ENCODE measurements at regions not wholly inside any gene's neighbourhood (a gene's known extent, or its start where the extent isn't known, plus 50 kb on each side); places are given as distances from the start of the nearest gene placed in this dataset.
"Not testable (repeated sequence)": the region's sequence is repeated elsewhere in the genome, so short reads cannot be mapped to it uniquely, and the experiment has no call there.

GRCh38 chr11:90699791-90700400 is 477.0 kb upstream of the CHORDC1 start:
- Histone ChIP-seq H3K36me3 (ENCODE audit: control insufficient read depth, insufficient read depth, low read length) (no peaks in the 10 kb centered on the region), H2AK5ac (ENCODE audit: low read length) (no peak overlapping the region), H2BK5ac (ENCODE audit: low read length) (no peak overlapping the region), H3K56ac (ENCODE audit: low read length) (no peak overlapping the region), H2BK15ac (replicated peaks; ENCODE audit: low read depth) (no peak overlapping the region), H3K79me1 (ENCODE audit: low read length) (no peaks in the 10 kb centered on the region), H4K8ac (ENCODE audit: low read depth, low read length) (no peak overlapping the region), H3K4me2 (ENCODE audit: low read length) (no peak overlapping the region), H2BK120ac (ENCODE audit: low read depth, low read length) (no peak overlapping the region), H3K9ac (ENCODE audit: low read length) (no peak overlapping the region), H3K23ac (ENCODE audit: low read length) (no peak overlapping the region), H3K4ac (ENCODE audit: low read depth, low read length) (no peak overlapping the region), H3K4me3 (ENCODE audit: low read length) (no peak overlapping the region), H4K5ac (ENCODE audit: low read length) (no peak overlapping the region), H3K18ac (ENCODE audit: low read length) (no peak overlapping the region), H3K27ac (ENCODE audit: low read depth, low read length) (no peak overlapping the region), H3K4me1 (ENCODE audit: control insufficient read depth, low read depth, low read length) (peaks cover 7% of the 10 kb centered on the region), H3K27me3 (ENCODE audit: insufficient read depth, low read length, poor library complexity) (no peaks in the 10 kb centered on the region), H3K79me2 (ENCODE audit: control insufficient read depth, insufficient read depth, low read length) (no peaks in the 10 kb centered on the region)
- no CpG with 5 or more reads among the region's 2 CpGs for WGBS (ENCODE audit: extremely low coverage, insufficient coverage, low lambda C conversion rate)
- no peak for DNase-seq

- peak; percentile 68 for DNase-seq
- no peak overlapping the region for H3K4ac ChIP-seq (ENCODE audit: low read depth, low read length)
- no peak overlapping the region for H3K23ac ChIP-seq (ENCODE audit: low read length)
- no peak overlapping the region for H3K4me3 ChIP-seq (ENCODE audit: low read length)
- no peak overlapping the region for H4K5ac ChIP-seq (ENCODE audit: low read length)
- no peak overlapping the region for H3K56ac ChIP-seq (ENCODE audit: low read length)
- H3K79me1 ChIP-seq (ENCODE audit: low read length), result no peaks in the 10 kb centered on the region
- H3K18ac ChIP-seq (ENCODE audit: low read length), result no peak overlapping the region
- no peak overlapping the region for H3K27ac ChIP-seq (ENCODE audit: low read depth, low read length)
- H3K4me1 ChIP-seq (ENCODE audit: control insufficient read depth, low read depth, low read length), result peaks cover 7% of the 10 kb centered on the region
- H2BK120ac ChIP-seq (ENCODE audit: low read depth, low read length), result no peak overlapping the region
- no peak overlapping the region for H3K9ac ChIP-seq (ENCODE audit: low read length)
- H3K4me2 ChIP-seq (ENCODE audit: low read length), result no peak overlapping the region
- H4K8ac ChIP-seq (ENCODE audit: low read depth, low read length), result no peak overlapping the region
- H2BK5ac ChIP-seq (ENCODE audit: low read length), result no peak overlapping the region
- H2BK15ac ChIP-seq (replicated peaks; ENCODE audit: low read depth), result no peak overlapping the region
- H3K79me2 ChIP-seq (ENCODE audit: control insufficient read depth, insufficient read depth, low read length), result no peaks in the 10 kb centered on the region
- no peak overlapping the region for H2AK5ac ChIP-seq (ENCODE audit: low read length)
- no peaks in the 10 kb centered on the region for H3K27me3 ChIP-seq (ENCODE audit: insufficient read depth, low read length, poor library complexity)
- no peaks in the 10 kb centered on the region for H3K36me3 ChIP-seq (ENCODE audit: control insufficient read depth, insufficient read depth, low read length)
These were observed 475.4 kb upstream of the CHORDC1 start for GRCh38 chr11:90698238-90698637.

DNA sequence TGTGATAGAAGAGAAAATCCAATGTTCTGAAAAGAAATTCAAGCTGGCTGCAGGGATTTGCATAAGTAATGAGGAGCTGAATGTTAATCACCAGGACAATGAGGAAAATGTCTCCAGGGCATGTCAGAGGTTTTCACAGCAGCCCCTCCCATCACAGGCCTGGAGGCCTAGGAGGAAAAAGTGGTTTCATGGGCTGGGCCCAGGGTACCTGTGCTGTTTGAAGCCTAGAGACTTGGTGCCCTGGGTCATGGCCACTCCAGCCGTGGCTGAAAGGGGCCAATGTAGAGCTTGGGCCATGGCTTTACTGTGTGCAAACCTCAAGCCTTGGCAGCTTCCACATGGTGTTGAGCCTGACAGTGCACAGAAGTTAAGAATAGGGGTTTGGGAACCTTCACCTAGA is 452.6 kb upstream of the CHORDC1 start:
- not testable (repeated sequence) for H4K5ac ChIP-seq (ENCODE audit: low read length); H3K4ac ChIP-seq (ENCODE audit: low read depth, low read length); H4K8ac ChIP-seq (ENCODE audit: low read depth, low read length); DNase-seq; H3K56ac ChIP-seq (ENCODE audit: low read length); H3K18ac ChIP-seq (ENCODE audit: low read length); H3K79me1 ChIP-seq (ENCODE audit: low read length); H3K23ac ChIP-seq (ENCODE audit: low read length); H2BK15ac ChIP-seq (replicated peaks; ENCODE audit: low read depth); H3K4me2 ChIP-seq (ENCODE audit: low read length); H3K27ac ChIP-seq (ENCODE audit: low read depth, low read length); H2BK5ac ChIP-seq (ENCODE audit: low read length); H3K4me3 ChIP-seq (ENCODE audit: low read length); H3K36me3 ChIP-seq (ENCODE audit: control insufficient read depth, insufficient read depth, low read length); H2AK5ac ChIP-seq (ENCODE audit: low read length); H3K4me1 ChIP-seq (ENCODE audit: control insufficient read depth, low read depth, low read length); H3K27me3 ChIP-seq (ENCODE audit: insufficient read depth, low read length, poor library complexity); H3K9ac ChIP-seq (ENCODE audit: low read length); H2BK120ac ChIP-seq (ENCODE audit: low read depth, low read length); H3K79me2 ChIP-seq (ENCODE audit: control insufficient read depth, insufficient read depth, low read length)
- no CpG with 5 or more reads among the region's 1 CpG for WGBS (ENCODE audit: extremely low coverage, insufficient coverage, low lambda C conversion rate)

DNA sequence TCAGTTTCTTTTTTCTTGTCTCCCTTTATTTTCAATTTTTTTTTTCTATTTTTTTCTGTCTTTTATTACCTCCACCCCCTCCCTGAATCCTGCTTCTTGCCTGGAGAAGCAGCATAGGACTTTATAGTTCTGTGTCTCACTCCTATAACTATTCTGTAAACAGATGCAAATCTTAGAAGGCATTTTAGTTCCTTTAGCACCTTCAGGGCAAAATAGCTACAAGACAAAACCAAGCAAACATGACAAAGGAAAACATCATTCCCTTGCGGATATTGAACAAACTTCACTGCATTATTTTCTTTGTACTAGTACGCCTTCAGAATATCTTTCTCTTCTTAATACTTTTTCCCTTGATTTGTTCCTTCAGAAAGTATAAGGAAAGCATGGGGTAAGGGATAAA is 446.2 kb upstream of the CHORDC1 start:
- H3K4me3 ChIP-seq (ENCODE audit: low read length), result no peak overlapping the region
- WGBS (ENCODE audit: extremely low coverage, insufficient coverage, low lambda C conversion rate), result no CpG with 5 or more reads among the region's 2 CpGs
- H3K4me2 ChIP-seq (ENCODE audit: low read length), result no peak overlapping the region

GRCh38 chr11:90668502-90668901 is 445.7 kb upstream of the CHORDC1 start:
- Histone ChIP-seq H3K27ac (ENCODE audit: low read depth, low read length) (no peak overlapping the region), H3K79me1 (ENCODE audit: low read length) (no peaks in the 10 kb centered on the region), H3K27me3 (ENCODE audit: insufficient read depth, low read length, poor library complexity) (no peaks in the 10 kb centered on the region), H2BK120ac (ENCODE audit: low read depth, low read length) (no peak overlapping the region), H3K9ac (ENCODE audit: low read length) (no peak overlapping the region), H3K4me2 (ENCODE audit: low read length) (no peak overlapping the region), H3K4me3 (ENCODE audit: low read length) (no peak overlapping the region), H3K56ac (ENCODE audit: low read length) (no peak overlapping the region), H2BK5ac (ENCODE audit: low read length) (no peak overlapping the region), H3K36me3 (ENCODE audit: control insufficient read depth, insufficient read depth, low read length) (no peaks in the 10 kb centered on the region), H2AK5ac (ENCODE audit: low read length) (no peak overlapping the region), H3K18ac (ENCODE audit: low read length) (no peak overlapping the region), H3K23ac (ENCODE audit: low read length) (no peak overlapping the region), H2BK15ac (replicated peaks; ENCODE audit: low read depth) (no peak overlapping the region), H4K5ac (ENCODE audit: low read length) (no peak overlapping the region), H3K79me2 (ENCODE audit: control insufficient read depth, insufficient read depth, low read length) (no peaks in the 10 kb centered on the region), H3K4me1 (ENCODE audit: control insufficient read depth, low read depth, low read length) (no peaks in the 10 kb centered on the region), H4K8ac (ENCODE audit: low read depth, low read length) (no peak overlapping the region), H3K4ac (ENCODE audit: low read depth, low read length) (no peak overlapping the region)
- no peak for DNase-seq

More for the DNA sequence above, 446.2 kb upstream of the CHORDC1 start:
- Histone ChIP-seq H2BK5ac (ENCODE audit: low read length) (no peak overlapping the region), H3K9ac (ENCODE audit: low read length) (no peak overlapping the region), H3K56ac (ENCODE audit: low read length) (no peak overlapping the region), H3K4ac (ENCODE audit: low read depth, low read length) (no peak overlapping the region), H2AK5ac (ENCODE audit: low read length) (no peak overlapping the region), H2BK15ac (replicated peaks; ENCODE audit: low read depth) (no peak overlapping the region), H3K23ac (ENCODE audit: low read length) (no peak overlapping the region), H4K8ac (ENCODE audit: low read depth, low read length) (no peak overlapping the region), H3K4me1 (ENCODE audit: control insufficient read depth, low read depth, low read length) (no peaks in the 10 kb centered on the region), H3K18ac (ENCODE audit: low read length) (no peak overlapping the region), H3K79me2 (ENCODE audit: control insufficient read depth, insufficient read depth, low read length) (no peaks in the 10 kb centered on the region), H3K79me1 (ENCODE audit: low read length) (no peaks in the 10 kb centered on the region), H4K5ac (ENCODE audit: low read length) (no peak overlapping the region), H3K27me3 (ENCODE audit: insufficient read depth, low read length, poor library complexity) (no peaks in the 10 kb centered on the region), H2BK120ac (ENCODE audit: low read depth, low read length) (no peak overlapping the region), H3K27ac (ENCODE audit: low read depth, low read length) (no peak overlapping the region), H3K36me3 (ENCODE audit: control insufficient read depth, insufficient read depth, low read length) (no peaks in the 10 kb centered on the region)
- no peak for DNase-seq

DNA sequence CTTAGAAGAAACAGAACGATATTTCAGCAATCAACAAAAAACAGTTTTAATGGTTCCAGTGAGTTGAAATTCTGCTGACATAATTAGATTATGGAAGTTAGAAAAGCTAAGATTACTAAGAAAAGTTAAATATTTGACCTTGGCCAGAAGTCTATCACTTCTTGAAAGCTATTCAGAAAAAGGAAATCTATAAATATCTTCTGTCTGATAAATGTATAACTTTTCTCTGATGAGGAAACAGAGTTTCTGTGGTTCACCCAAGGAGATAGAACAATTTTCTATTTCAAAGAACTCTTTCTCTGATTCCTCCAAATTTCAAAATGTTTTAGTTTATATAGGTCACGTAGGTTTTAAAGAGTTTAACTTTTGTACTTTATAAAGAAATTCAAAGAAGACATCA is 438.4 kb upstream of the CHORDC1 start:
- no peak overlapping the region for H3K4me2 ChIP-seq (ENCODE audit: low read length)
- no peaks in the 10 kb centered on the region for H3K36me3 ChIP-seq (ENCODE audit: control insufficient read depth, insufficient read depth, low read length)
- H2BK15ac ChIP-seq (replicated peaks; ENCODE audit: low read depth), result no peak overlapping the region
- no peak overlapping the region for H2AK5ac ChIP-seq (ENCODE audit: low read length)
- WGBS (ENCODE audit: extremely low coverage, insufficient coverage, low lambda C conversion rate), result no CpG with 5 or more reads among the region's 2 CpGs
- no peak overlapping the region for H3K23ac ChIP-seq (ENCODE audit: low read length)
- no peak overlapping the region for H3K4ac ChIP-seq (ENCODE audit: low read depth, low read length)
- H3K27ac ChIP-seq (ENCODE audit: low read depth, low read length), result no peak overlapping the region
- DNase-seq, result no peak
- H3K56ac ChIP-seq (ENCODE audit: low read length), result no peak overlapping the region
- H3K79me2 ChIP-seq (ENCODE audit: control insufficient read depth, insufficient read depth, low read length), result no peaks in the 10 kb centered on the region
- H3K18ac ChIP-seq (ENCODE audit: low read length), result no peak overlapping the region
- H3K27me3 ChIP-seq (ENCODE audit: insufficient read depth, low read length, poor library complexity), result no peaks in the 10 kb centered on the region
- no peaks in the 10 kb centered on the region for H3K79me1 ChIP-seq (ENCODE audit: low read length)
- no peak overlapping the region for H3K9ac ChIP-seq (ENCODE audit: low read length)
- H4K5ac ChIP-seq (ENCODE audit: low read length), result no peak overlapping the region
- H2BK5ac ChIP-seq (ENCODE audit: low read length), result no peak overlapping the region
- H2BK120ac ChIP-seq (ENCODE audit: low read depth, low read length), result no peak overlapping the region
- H4K8ac ChIP-seq (ENCODE audit: low read depth, low read length), result no peak overlapping the region
- no peak overlapping the region for H3K4me3 ChIP-seq (ENCODE audit: low read length)
- H3K4me1 ChIP-seq (ENCODE audit: control insufficient read depth, low read depth, low read length), result no peaks in the 10 kb centered on the region

Measured in mesendoderm (in vitro differentiated cells).